ENCODE measurements at regions not wholly inside any gene's neighbourhood (a gene's known extent, or its start where the extent isn't known, plus 50 kb on each side); places are given as distances from the start of the nearest gene placed in this dataset.
"Not testable (repeated sequence)": the region's sequence is repeated elsewhere in the genome, so short reads cannot be mapped to it uniquely, and the experiment has no call there.

DNA sequence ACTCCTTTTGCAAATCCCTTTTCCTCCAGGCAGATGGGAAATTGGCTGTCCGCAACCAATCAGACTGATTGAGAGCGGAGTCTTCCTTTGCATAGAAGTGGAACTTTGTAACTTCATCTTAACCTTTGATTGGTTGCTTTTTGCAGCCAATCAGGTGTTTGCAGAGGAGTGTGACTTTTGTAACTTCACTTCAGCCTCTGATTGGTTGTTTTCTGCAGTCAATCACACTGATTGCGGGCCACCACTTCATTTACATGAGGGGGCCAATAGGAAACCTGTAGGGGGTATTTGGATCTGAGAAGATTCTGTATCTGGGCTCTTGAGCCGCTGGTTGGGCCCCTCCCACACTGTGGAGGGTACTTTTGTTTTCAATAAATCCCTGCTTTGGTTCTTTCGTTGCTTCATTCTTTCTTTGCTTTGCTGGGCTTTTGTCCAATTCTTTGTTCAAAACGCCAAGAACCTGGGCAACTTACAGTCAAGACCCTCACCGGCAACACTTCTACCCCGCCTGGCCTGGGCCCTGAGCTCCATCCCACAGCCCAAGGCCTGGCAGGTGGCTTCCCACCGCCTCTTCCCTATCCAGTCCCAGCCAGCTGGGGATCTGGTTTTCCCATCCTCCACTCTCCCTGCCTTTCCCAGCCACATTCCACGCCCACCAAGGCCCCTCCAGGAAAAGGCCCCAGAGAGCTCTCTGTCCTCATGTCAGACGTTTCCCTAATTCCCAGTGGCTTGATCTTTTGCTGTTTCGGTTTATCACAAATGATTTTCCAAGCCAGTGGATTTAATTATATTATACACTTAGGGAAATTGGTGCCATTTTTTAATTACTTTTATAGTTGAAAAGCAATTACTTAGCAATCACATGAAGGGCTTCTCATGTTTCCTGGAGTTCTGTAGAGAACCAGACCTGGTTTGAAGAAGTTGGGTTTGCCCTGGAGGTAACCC is 110.2 kb upstream of the STX18 start:
- Histone ChIP-seq H3K9ac (ENCODE audit: low read depth, low read length) (no peak overlapping the region), H3K27ac (ENCODE audit: low read depth, low read length) (peak overlapping the region; percentile 43), H3K4me1 (ENCODE audit: control insufficient read depth, insufficient read depth, low read length) (peaks cover 4% of the 10 kb centered on the region; the same call in 1 of the 2 replicates), H3K4me3 (ENCODE audit: low read depth, low read length) (no peak overlapping the region), H3K27me3 (ENCODE audit: control insufficient read depth, insufficient read depth, low read length) (no peaks in the 10 kb centered on the region), H3K9me3 (ENCODE audit: control insufficient read depth, insufficient read depth, low read length) (no peaks in the 10 kb centered on the region), H3K36me3 (ENCODE audit: control insufficient read depth, insufficient read depth, low read length) (peaks cover 4% of the 10 kb centered on the region; the same call in 1 of the 2 replicates)

DNA sequence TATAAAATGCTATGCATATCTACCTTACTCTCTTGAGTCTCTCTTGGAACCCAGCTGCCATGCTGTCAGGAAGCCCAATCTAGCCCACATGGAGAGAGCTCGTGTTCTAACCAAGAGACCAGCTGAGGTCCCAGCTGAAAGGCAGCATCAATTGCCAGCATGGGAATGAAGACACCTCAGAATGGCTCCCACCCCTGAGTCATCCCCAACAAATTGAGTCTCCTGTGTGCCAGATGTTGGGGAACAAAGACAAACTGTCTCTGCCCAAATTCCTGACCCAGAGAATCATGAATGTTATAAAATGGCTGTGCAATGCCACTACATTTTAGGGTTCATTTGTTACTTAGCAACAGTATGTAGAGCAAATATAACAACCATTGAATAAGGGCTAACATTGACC is 105.2 kb upstream of the STX18 start:
- Histone ChIP-seq H3K36me3 (ENCODE audit: control insufficient read depth, insufficient read depth, low read length) (peaks cover 4% of the 10 kb centered on the region; the same call in 1 of the 2 replicates), H3K27me3 (ENCODE audit: control insufficient read depth, insufficient read depth, low read length) (no peaks in the 10 kb centered on the region), H3K9ac (ENCODE audit: low read depth, low read length) (no peak overlapping the region)

DNA sequence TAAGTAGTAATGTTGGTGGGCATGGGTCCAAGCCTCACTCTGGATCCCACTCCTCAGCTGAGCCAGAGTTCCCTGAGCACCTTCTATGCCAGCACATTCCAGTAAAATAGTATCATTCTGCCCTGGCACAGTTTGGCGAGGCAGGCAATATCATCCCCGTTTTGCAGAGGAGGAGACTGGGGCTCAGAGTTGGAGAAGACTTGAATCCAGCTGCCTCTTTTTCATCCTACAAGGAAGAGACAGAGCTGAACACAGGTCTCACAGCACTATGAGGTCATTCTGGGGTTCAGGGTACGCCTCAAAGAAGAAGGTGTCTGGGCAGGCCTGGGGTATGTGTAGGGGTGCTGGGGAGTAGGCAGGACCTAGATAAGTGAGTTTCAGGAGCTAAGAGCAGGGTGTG is 103.9 kb upstream of the STX18 start:
- H3K36me3 ChIP-seq (ENCODE audit: control insufficient read depth, insufficient read depth, low read length) = peaks cover 4% of the 10 kb centered on the region; the same call in 1 of the 2 replicates
- H3K27me3 ChIP-seq (ENCODE audit: control insufficient read depth, insufficient read depth, low read length) = no peaks in the 10 kb centered on the region
- no peaks in the 10 kb centered on the region for H3K9me3 ChIP-seq (ENCODE audit: control insufficient read depth, insufficient read depth, low read length)
- H3K4me1 ChIP-seq (ENCODE audit: control insufficient read depth, insufficient read depth, low read length) = peaks cover 21% of the 10 kb centered on the region
- H3K4me3 ChIP-seq (ENCODE audit: low read depth, low read length) = no peak overlapping the region
- H3K9ac ChIP-seq (ENCODE audit: low read depth, low read length) = no peak overlapping the region
- no peak overlapping the region for H3K27ac ChIP-seq (ENCODE audit: low read depth, low read length)

More for the DNA sequence above, 105.2 kb upstream of the STX18 start:
- Histone ChIP-seq H3K9me3 (ENCODE audit: control insufficient read depth, insufficient read depth, low read length) (no peaks in the 10 kb centered on the region), H3K27ac (ENCODE audit: low read depth, low read length) (no peak overlapping the region), H3K4me3 (ENCODE audit: low read depth, low read length) (no peak overlapping the region), H3K4me1 (ENCODE audit: control insufficient read depth, insufficient read depth, low read length) (peaks cover 11% of the 10 kb centered on the region)

DNA sequence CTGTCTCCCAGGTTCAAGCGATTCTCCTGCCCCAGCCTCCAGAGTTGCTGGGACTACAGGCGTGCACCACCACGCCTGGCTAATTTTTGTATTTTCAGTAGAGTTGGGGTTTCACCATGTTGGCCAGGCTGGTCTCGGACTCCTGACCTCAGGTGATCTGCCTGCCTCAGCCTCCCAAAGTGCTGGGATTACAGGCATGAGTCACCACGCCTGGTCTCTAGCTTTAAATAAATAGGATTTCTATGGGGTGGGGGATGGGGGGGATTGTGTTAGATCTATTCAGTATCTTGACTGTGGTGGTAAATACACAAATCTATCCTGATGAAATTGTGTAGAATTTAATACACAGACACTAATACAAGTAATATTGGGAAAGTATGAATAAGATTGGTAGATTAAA is 102.4 kb upstream of the STX18 start:
- not testable (repeated sequence) for H3K36me3 ChIP-seq (ENCODE audit: control insufficient read depth, insufficient read depth, low read length); H3K9ac ChIP-seq (ENCODE audit: low read depth, low read length); H3K27me3 ChIP-seq (ENCODE audit: control insufficient read depth, insufficient read depth, low read length); H3K4me3 ChIP-seq (ENCODE audit: low read depth, low read length); H3K9me3 ChIP-seq (ENCODE audit: control insufficient read depth, insufficient read depth, low read length); H3K27ac ChIP-seq (ENCODE audit: low read depth, low read length)
- peaks cover 23% of the 10 kb centered on the region for H3K4me1 ChIP-seq (ENCODE audit: control insufficient read depth, insufficient read depth, low read length)

DNA sequence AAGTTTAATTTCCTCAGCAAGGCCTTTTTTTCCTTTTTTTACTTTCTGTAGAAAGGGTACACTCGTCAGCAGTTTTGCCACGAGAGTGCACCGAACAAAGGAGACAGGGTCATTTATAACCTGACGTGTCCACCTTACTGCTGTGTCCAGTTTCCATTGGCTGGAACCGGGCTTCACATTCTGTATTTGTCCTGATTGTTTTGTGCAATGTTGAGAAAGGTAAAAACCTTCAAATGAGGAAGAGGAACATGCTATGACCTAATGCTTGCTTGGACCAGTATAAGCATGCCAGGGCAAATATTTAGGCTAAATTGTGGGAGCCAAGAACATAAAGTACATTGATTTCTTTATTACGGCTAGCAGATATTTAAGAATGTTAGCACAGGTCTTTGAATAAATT is 101.9 kb upstream of the STX18 start:
- not testable (repeated sequence) for H3K27me3 ChIP-seq (ENCODE audit: control insufficient read depth, insufficient read depth, low read length); H3K36me3 ChIP-seq (ENCODE audit: control insufficient read depth, insufficient read depth, low read length); H3K27ac ChIP-seq (ENCODE audit: low read depth, low read length); H3K9ac ChIP-seq (ENCODE audit: low read depth, low read length); H3K4me3 ChIP-seq (ENCODE audit: low read depth, low read length); H3K9me3 ChIP-seq (ENCODE audit: control insufficient read depth, insufficient read depth, low read length)
- peaks cover 25% of the 10 kb centered on the region for H3K4me1 ChIP-seq (ENCODE audit: control insufficient read depth, insufficient read depth, low read length)

DNA sequence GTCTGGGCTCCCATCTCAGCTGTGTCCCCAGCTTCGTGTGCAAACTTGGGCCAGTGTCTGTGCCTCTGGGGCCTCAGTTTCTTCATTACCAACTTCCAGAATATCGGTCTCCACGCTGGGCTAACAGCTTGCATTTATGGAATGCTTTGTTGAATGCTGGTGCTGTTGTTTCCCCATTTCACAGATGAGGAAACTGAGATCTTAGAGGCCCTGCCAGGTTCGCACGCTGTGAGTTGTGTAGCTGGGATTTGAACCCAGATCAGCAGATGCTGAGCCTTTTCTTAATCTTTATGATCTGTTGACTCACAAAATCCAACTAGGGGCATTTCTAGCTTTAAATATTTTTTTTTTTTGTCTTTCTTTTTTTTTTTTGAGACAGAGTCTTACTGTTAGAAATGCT is 101.5 kb upstream of the STX18 start:
- no peaks in the 10 kb centered on the region for H3K36me3 ChIP-seq (ENCODE audit: control insufficient read depth, insufficient read depth, low read length)
- H3K9ac ChIP-seq (ENCODE audit: low read depth, low read length) = no peak overlapping the region
- no peak overlapping the region for H3K4me3 ChIP-seq (ENCODE audit: low read depth, low read length)
- H3K4me1 ChIP-seq (ENCODE audit: control insufficient read depth, insufficient read depth, low read length) = peaks cover 25% of the 10 kb centered on the region
- no peaks in the 10 kb centered on the region for H3K27me3 ChIP-seq (ENCODE audit: control insufficient read depth, insufficient read depth, low read length)
- H3K9me3 ChIP-seq (ENCODE audit: control insufficient read depth, insufficient read depth, low read length) = no peaks in the 10 kb centered on the region
- H3K27ac ChIP-seq (ENCODE audit: low read depth, low read length) = no peak overlapping the region

DNA sequence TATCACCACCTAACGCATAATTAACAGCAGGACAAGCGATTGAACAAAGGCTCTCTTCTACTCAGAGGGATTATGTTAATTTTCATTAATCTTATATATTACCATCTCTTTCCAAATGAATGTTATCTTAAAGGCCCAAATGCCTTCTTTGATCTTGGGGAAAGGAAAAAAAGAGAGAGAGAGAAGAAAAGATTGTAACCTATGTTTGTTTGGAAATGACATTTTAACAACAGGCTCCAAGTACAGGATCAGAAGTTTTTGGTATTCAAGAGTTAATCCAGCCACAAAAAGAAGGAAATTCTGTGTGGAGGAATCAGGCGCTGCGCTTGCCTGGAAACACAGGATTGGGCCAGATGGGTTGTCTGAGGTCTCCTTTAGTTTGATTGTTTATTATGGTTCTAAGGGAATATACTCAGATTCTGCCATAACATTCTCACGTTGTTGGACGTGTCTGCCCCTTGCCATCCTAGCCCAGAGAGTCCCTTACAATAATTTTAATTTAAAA is 100.7 kb upstream of the STX18 start:
- peaks cover 25% of the 10 kb centered on the region for H3K4me1 ChIP-seq (ENCODE audit: control insufficient read depth, insufficient read depth, low read length)
- H3K9me3 ChIP-seq (ENCODE audit: control insufficient read depth, insufficient read depth, low read length) = no peaks in the 10 kb centered on the region
- H3K4me3 ChIP-seq (ENCODE audit: low read depth, low read length) = no peak overlapping the region
- no peaks in the 10 kb centered on the region for H3K36me3 ChIP-seq (ENCODE audit: control insufficient read depth, insufficient read depth, low read length)
- H3K27me3 ChIP-seq (ENCODE audit: control insufficient read depth, insufficient read depth, low read length) = no peaks in the 10 kb centered on the region
- H3K27ac ChIP-seq (ENCODE audit: low read depth, low read length) = peak overlapping the region; percentile 68
- no peak overlapping the region for H3K9ac ChIP-seq (ENCODE audit: low read depth, low read length)

DNA sequence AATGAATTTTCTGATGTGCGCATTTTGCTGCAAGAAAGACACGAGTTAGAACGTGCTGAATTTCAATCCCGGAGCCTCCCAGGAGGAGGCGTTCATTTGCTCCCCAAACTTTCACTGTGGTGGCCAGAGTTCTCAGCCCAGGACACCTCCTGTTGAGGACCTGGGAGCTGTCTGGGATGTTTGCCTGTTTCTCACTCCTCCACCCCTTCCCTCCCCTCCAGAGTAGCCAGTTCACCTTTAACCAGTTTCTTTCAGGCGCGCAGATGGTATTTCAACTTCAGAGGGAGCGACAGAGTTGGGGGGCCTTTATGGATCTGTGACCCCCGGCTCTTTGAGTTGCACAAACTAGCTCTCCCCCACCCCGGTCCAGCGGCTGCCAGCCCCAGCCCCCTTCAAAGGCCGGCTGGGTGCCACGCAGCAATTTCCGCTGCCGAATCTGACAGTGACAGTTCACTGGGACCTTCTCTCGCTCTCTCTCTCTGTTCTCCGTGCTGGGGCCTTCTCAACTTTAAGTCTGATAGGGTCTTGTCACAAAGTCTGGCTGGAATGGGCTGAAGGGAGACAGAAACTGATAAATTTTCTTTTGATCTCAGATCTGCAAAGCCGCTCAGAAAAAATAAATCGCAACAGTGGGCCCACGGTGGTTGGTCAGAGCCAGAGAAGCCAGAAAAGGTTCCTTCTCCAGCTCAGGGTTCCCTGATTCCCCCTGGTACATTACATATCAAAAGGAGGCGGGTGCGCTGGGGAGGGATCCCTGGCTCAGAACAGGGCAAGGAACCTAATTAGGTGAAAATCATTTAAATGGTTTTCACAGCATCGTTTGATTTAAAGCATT is 100.0 kb upstream of the STX18 start:
- H3K4me3 ChIP-seq (ENCODE audit: low read depth, low read length) = peak overlapping the region; percentile 10; the same call in 1 of the 2 replicates

DNA sequence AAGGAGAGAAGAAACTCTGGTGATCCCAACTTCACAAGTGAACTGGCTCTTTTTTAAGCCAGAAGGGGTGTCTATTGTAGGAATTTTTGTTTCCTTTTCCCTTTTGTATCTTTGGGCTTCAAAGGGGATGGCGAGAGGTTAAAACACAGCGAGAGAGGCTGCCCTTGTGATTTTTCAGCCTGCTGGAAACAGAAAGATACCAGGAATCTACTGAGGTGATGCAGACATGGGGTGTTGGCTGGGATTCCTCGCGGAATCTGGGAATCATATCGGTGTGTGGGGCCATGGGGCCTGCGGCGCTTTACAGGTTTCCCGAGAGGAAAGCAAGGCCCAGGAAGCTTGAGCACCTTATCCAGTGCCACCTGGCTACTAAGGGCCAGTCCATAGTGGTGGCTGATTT is 99.4 kb upstream of the STX18 start:
- no peaks in the 10 kb centered on the region for H3K27me3 ChIP-seq (ENCODE audit: control insufficient read depth, insufficient read depth, low read length)
- H3K36me3 ChIP-seq (ENCODE audit: control insufficient read depth, insufficient read depth, low read length) = no peaks in the 10 kb centered on the region
- H3K9ac ChIP-seq (ENCODE audit: low read depth, low read length) = no peak overlapping the region
- peaks cover 25% of the 10 kb centered on the region for H3K4me1 ChIP-seq (ENCODE audit: control insufficient read depth, insufficient read depth, low read length)
- H3K27ac ChIP-seq (ENCODE audit: low read depth, low read length) = peak overlapping the region; percentile 68
- no peak overlapping the region for H3K4me3 ChIP-seq (ENCODE audit: low read depth, low read length)
- H3K9me3 ChIP-seq (ENCODE audit: control insufficient read depth, insufficient read depth, low read length) = no peaks in the 10 kb centered on the region

More for the DNA sequence above, 100.0 kb upstream of the STX18 start:
- no peaks in the 10 kb centered on the region for H3K27me3 ChIP-seq (ENCODE audit: control insufficient read depth, insufficient read depth, low read length)
- no peaks in the 10 kb centered on the region for H3K9me3 ChIP-seq (ENCODE audit: control insufficient read depth, insufficient read depth, low read length)
- H3K9ac ChIP-seq (ENCODE audit: low read depth, low read length) = no peak overlapping the region
- peaks cover 25% of the 10 kb centered on the region for H3K4me1 ChIP-seq (ENCODE audit: control insufficient read depth, insufficient read depth, low read length)
- peak overlapping the region; percentile 68 for H3K27ac ChIP-seq (ENCODE audit: low read depth, low read length)
- H3K36me3 ChIP-seq (ENCODE audit: control insufficient read depth, insufficient read depth, low read length) = no peaks in the 10 kb centered on the region

DNA sequence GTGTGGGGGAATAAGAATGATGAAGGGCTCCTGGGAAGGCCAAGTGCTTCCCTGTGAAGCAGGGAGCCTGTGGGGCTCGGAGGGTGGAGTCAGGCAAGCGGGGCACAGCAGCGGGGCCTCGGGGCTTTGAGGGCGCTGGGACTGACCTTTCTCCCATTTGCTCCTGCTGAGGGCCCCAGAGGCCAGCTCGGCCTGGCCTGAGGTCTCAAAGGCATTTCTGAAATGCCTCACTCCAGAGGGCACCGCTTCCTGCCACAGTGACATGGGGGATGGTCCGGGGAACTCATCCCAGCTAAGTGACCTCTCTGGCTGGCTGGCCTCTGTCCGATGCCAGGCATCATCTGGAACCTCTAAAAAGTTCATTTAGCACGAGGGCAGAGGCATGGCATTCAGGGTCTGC is 98.8 kb upstream of the STX18 start:
- H3K9ac ChIP-seq (ENCODE audit: low read depth, low read length) = no peak overlapping the region
- peaks cover 25% of the 10 kb centered on the region for H3K4me1 ChIP-seq (ENCODE audit: control insufficient read depth, insufficient read depth, low read length)
- peak overlapping the region; percentile 68 for H3K27ac ChIP-seq (ENCODE audit: low read depth, low read length)
- no peaks in the 10 kb centered on the region for H3K36me3 ChIP-seq (ENCODE audit: control insufficient read depth, insufficient read depth, low read length)
- H3K4me3 ChIP-seq (ENCODE audit: low read depth, low read length) = no peak overlapping the region; the same call in 1 of the 2 replicates
- H3K27me3 ChIP-seq (ENCODE audit: control insufficient read depth, insufficient read depth, low read length) = no peaks in the 10 kb centered on the region
- no peaks in the 10 kb centered on the region for H3K9me3 ChIP-seq (ENCODE audit: control insufficient read depth, insufficient read depth, low read length)

Measured in HUES48 (cell line).